HG03135 (cell line): ENCODE measurements at regions not wholly inside any gene's neighbourhood (a gene's known extent, or its start where the extent isn't known, plus 50 kb on each side); places are given as distances from the start of the nearest gene placed in this dataset.

ENCODE experiments used
- ATAC-seq: cut with Tn5 transposase; IDR thresholded peaks from one replicate; pipeline ENCODE4 v1.9.1; 2021; ENCODE audit warnings: mild to moderate bottlenecking, moderate library complexity; ENCODE audit not compliant: unreplicated experiment

- no peak for ATAC-seq
Measured at GRCh38 chr4:30837131-30837539, 117.0 kb downstream of the PCDH7 start.

DNA sequence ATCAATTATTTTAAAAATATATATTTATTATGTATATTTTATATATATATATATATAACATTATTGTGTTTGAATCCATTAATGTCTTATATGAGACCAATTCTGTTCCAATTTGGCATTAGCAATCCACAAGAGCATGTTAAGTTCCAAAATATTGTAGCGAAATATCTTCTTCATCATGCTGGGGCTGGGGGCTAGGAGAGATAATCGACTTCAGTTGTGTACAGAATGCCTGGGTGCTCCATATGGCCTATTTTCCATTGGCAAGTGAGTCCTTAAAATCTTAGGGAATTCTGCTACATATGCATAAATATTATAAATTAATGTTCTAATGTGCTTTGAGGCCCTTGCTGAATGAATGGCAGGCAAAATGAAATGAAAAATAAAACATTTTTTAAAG lies 117.7 kb downstream of the PCDH7 start:
- no peak for ATAC-seq

DNA sequence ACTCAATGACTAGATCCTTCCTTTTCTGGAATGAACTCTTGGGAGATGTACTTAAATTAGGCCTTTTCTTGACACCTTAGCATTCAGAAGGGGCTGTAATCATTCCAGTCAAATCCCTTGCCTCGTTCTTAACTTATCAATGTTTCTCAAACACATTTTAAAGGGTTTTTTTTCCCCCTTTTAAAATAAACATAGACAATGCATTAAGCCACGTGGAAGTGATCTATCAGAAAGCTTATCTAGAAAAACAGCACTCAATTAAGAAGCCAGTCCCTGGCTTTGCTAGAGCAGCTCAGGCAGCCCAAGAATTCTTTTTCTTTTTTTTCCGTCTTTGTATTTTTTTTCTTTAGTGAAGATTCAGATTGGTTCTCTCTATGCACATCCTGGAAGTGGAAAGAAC lies 118.2 kb downstream of the PCDH7 start:
- no peak for ATAC-seq

DNA sequence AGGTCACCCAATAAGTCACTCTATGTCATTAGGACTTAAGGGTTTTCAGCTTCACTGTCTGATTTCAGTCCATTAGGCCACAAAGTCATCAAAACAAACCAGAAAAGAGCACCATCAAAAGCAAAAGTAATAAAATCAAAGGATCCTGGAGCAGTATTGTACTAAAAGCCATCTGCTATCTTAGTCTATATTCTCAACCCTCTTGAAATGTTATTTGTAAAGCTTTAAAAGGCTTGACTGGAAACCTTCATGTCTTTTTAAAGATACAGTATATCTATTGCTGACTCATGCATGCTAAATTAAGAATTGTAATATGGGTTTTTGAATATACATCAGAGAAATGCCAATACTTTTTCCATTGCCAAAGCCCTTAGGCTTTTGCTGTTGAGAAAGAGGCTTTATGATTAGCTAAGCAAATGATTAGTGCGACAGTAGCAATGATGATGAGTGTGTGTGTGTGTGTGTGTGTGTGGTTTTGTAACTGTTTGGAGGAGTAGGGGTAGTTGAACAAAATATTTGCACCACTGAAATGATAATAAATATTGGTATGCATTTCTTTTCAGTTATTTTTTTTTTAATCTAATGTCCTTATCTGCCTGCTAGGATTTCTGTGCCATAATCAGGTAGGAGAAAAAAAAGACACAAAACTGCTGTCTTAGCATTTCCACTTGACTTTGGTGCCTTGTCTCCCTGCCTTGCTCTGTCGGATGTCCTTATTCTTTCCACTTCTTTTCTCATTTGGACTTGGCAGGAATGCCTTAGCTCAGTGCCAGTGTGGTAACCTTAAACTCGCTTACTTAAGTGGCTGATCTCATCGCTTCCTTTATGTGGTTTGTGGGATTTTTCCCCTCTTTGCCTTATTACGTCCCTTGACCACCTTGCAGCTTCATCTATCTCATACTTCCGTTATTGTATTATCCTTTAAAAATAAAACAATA lies 119.7 kb downstream of the PCDH7 start:
- no peak for ATAC-seq

DNA sequence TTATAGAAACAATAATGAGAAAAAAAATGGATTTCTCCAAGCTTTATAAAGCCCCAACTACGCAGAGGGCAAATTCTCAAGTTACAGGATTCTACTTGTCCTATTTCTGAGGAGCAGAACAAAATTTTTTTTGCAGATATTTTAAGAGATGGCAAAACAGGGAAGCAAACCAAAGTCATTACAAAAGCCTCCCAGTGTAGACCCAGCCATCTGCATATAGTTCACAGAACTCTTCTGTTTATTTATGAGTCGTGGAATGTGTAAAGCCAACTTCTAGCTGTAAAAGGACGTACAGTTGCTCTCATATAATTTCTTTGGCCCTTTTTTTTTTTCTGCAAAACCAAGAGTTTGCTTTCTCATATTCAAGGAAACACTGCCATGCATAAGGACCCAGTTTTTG lies 120.4 kb downstream of the PCDH7 start:
- ATAC-seq = no peak

DNA sequence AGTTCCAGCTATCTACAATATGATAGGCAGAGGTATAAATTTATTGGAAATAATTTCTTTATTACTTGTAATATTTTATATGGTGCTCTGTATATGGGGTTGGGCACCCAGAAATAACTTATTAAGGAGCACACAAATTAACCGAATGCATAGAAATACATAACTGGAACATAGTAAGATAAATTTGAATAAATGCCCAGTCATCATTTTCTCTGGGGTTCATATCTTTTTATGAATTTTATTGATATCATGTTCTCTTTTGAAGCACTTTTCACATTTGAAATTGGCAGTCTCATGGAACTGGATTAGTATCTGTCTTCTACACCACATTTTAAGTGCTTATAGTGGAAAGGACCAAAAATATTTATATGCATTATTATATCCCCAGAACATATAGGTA lies 122.0 kb downstream of the PCDH7 start:
- no peak for ATAC-seq

DNA sequence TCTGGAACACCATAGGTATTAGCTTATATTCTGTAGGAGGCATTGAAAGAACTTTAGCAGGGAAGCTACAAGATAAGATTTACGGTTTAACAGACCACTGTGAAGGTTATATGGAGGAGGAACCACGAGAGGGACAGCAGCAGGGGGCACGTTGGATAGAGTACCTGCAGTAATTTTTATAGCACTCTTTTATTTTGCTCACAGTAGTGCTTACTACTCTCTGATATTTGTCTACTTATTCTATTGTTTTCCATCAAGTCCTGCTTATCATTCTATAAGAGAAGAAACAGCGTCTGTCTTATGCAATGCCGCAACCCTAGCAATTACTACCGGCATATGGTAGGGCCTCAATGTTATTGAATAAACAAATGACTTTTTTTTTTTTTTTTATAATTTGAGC lies 122.5 kb downstream of the PCDH7 start:
- no peak for ATAC-seq

DNA sequence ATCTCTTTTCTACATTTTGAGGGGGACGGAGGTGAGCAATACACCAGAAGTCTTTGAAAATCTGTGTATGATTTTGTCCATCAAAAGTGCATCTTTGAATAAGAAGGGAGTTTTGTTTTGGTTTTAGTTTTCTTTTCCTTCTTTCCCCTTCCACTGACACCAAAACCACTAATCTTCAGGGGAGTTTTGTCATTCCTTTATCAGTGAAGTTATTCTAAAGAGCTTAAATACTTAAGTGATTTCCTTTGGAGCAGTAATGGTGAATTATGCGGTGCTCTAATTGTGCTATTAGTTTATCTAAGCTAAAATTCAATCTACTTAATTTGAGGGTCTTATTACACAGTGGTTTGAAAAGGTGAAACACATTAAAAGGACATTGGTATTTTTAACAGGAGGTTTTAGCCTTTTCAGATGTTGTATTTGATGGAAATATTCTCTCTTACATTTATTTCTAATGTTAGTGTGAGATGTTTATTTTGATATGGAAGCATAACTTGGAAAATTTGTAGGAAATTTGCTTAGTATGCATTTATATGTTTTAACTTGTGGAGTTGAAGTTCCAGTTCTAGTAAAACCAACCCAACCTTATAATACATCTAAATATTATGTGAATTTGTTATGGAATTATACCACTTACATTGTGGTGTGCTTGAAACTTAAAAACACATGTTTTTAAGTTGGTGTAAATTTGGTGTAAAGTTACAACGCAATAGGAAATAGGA lies 124.9 kb downstream of the PCDH7 start:
- no peak for ATAC-seq

DNA sequence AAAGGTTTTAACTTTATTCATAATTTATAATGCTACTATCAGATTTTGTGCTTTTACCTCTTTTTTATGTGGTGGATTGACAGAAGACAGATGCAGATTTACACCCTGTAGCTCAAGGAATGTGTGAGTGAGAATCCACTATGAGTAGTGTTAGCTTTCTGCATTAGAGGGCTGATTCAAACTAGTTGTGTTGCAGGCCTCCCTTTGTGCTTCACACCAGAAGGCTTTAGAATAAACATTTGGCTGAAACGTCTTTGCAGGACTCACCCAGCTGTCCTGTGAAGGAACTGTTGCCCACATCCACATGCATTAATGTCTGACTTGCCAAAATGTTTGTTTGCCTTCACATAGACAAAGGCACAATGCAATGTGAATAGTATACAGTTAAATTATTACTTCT lies 127.0 kb downstream of the PCDH7 start:
- no peak for ATAC-seq

- no peak for ATAC-seq
Measured at GRCh38 chr4:30847958-30848357, 127.8 kb downstream of the PCDH7 start.

- ATAC-seq = no peak
Measured at GRCh38 chr4:30854531-30854930, 134.4 kb downstream of the PCDH7 start.

- no peak for ATAC-seq
Measured at GRCh38 chr4:30855232-30855631, 135.1 kb downstream of the PCDH7 start.

GRCh38 chr4:30856795-30857564 lies 136.8 kb downstream of the PCDH7 start:
- ATAC-seq = no peak

DNA sequence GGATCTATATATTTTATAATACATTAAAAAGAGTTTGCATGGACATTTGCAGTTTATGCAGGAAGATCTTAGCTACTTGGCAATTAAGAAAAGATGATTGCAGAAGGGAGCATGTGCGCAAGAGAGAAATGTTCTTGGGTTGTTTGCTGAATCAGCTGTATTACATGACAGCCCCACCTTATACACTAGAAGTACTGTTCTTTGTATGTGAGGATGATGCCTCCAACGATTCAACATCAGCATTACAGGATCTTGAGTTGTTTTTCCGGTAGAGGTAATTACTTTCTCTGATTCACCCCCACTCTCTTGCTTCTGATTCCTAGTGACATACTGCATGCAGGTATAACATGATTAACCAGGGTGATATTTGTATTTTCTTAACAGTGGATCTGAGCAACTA lies 140.8 kb downstream of the PCDH7 start:
- ATAC-seq = no peak

- no peak for ATAC-seq
Measured at GRCh38 chr4:30862196-30862595, 142.0 kb downstream of the PCDH7 start.

DNA sequence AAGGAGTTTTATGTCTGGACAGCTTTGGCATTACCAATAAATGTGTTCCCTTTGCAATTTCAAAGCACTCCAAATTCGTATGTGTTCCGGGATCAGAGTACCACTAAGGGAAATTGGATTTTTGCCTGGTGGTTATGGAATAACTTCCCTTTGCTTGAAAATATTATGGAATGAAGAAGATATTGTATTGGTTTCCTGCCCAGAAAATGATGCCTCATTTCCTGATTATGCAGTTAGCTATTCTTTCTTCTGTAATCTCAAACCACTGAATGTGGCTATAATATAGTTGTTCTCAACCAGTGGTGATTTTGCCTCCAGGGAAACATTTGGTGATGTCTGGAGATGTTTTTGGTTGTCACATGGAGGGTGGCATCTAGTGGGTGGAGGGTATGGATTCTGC lies 142.9 kb downstream of the PCDH7 start:
- ATAC-seq = no peak

- no peak for ATAC-seq
Measured at GRCh38 chr4:30865691-30866090, 145.5 kb downstream of the PCDH7 start.

DNA sequence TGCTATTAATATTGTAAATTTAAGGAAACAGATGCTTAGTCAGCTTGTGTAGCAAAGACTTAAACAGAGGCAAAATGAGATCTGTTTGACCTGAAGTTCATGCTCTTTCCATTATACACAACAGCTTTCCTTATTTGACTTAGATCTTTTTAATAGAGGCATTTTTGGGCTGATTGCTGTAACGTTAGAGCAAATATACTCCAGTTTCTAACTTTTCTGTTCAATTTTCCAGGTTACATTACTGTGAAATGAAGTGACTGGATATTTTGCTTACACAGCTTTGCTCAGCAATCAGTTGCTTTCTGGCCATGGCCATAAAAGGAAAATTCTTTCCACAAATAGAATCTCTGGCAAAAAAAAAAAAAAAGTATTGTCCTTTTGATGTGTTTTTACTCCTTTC lies 146.2 kb downstream of the PCDH7 start:
- ATAC-seq = no peak

- no peak for ATAC-seq
Measured at GRCh38 chr4:30866907-30867306, 146.7 kb downstream of the PCDH7 start.

GRCh38 chr4:30867427-30867826 lies 147.3 kb downstream of the PCDH7 start:
- no peak for ATAC-seq

DNA sequence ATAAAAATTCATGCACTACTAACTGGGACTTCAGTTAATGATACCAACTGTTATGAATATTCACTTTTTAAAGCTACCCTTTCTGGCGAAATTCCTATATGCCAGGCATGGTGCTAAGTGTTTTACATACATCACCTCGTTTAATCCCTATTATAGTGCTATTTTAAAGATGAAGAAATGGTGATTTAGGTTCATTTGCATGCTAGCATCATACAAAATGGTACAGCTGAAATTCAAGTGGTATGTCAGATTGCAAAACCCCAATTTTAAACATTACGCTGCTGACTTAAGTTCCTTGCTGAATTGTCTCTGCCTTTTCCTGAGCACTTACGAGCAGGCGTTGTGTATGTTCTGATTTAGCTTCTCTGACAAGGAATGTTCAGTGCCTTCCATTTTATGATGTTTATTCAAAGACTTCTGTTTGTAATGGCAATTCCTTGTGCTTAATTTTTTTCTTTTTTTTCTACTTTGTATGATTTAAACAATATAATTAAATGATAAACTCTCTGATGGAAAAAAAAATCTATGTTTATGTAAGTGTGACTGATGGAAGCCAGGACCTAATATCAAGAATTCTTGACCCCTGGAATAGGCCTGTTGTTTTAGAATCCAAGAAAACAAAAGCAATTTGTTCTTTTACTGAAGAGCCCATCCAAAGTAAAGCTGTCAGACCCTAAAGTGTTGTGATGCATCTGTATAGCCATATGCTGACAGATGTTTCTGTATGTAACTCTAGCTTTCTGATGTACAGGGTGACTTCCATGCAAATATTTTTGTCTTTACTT lies 148.1 kb downstream of the PCDH7 start:
- no peak for ATAC-seq
